GM21786 (cell line): ENCODE measurements at regions not wholly inside any gene's neighbourhood (a gene's known extent, or its start where the extent isn't known, plus 50 kb on each side); places are given as distances from the start of the nearest gene placed in this dataset.
"Not testable (repeated sequence)": the region's sequence is repeated elsewhere in the genome, so short reads cannot be mapped to it uniquely, and the experiment has no call there.

Experiments used
- ATAC-seq: cut with Tn5 transposase; IDR thresholded peaks from one replicate; pipeline ENCODE4 v1.9.1; 2021; ENCODE audit not compliant: unreplicated experiment

DNA sequence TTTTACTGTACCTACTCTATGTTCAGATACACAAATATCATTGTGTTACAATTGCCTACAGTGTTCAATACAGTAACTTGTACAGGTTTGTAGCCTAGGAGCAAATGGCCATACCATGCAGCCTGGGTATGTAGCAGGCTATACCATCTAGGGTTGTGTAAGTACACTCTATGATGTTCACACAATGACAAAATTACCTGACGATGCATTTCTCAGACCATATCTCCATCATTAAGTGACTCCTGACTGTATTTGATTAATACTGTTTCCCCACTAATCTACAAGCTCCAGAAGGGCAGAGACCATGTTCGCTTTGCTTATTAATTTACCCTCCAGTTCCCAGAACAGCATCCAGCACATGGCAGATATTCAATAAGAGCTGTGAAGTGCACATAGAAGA is 372.2 kb downstream of the METTL4 start:
- ATAC-seq: no peak

DNA sequence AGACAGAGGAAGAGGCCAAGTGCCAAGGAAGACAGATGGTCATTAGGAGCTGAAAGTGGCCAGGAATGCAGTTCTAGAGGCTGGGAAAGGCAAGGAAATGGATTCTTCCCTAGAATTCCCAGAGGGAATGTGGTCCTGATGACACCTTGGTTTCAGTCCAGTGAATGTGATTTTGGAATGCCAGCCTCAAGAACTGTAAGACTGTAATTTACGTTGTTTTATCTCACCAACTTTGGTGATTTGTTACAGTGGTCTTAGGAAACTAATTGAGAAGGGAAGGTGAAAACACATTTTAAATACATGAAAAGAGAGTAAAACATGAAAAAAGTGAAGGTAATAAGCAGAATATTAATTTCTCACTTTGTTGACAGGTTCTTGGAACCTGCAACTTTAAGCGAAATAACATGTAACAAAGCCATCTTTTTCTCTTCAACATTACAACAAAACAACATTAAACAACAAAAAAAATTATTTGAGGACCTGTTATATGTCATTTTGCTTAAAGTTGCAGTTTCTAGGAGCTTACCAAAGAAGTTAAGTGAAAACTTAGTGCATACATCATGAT is 370.2 kb downstream of the METTL4 start:
- no peak for ATAC-seq

DNA sequence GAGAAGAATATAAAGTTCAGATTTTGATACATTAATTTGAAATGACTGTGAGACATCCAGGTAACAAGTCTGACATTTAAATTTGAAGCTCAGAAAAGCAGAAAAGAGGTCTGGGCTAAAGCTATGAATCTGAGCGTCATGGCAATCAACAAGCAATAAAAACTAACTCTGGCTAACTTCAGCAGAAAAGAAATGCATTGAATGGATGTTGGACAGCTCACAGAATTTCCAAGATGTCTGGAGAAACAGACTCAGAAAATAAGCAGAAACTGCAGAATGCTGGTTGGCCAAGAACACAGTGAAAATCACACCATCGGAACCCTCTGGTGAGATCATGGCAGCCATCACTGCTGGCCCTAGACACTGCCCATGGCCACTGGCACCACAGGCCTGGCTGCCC is 366.6 kb downstream of the METTL4 start:
- no peak for ATAC-seq

DNA sequence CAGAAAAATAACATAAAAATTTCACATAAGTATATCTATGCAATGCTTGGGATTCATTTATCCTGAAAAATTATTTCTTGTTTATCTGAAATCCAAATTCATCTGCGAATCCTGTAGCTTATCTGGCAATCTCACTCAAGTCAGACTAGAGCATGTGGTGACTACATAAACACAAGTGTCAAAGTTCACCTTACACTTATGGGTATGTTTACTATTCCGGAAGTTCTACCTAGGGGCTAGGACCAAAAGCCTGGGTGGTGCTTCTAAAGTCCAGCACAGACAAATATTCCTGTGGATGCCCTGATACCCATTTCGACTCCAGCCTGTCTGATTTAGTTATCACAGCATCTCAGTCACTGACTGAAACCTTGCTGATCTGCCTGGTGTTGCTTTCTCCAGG is 364.0 kb downstream of the METTL4 start:
- no peak for ATAC-seq

DNA sequence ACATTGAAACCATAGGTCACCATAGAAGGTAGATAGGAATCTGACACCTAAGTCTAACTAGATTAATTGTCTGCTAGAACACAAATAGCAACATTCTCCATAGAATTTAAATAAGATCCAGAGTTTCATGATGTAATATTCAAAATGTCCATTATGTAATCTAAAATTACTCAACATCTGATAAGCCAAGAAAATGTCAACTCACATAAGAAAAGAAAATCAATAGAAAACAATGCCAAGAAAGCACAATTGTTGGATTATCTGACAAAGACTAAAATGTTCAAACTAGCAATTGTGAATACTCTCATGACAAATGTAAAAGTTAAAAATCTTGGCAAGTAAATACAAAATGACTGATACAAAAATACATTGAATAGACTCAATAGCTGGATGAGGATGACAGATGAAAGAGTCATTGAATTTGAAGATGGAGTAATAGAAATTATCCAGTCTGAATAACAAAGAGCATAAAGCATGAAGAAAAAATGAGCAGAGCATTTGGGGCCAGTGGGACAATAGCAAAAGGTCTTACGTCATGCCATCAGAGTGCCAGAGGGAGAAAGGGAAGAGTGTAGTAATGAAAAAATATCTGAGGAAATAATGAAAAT is 358.6 kb downstream of the METTL4 start:
- ATAC-seq: no peak

DNA sequence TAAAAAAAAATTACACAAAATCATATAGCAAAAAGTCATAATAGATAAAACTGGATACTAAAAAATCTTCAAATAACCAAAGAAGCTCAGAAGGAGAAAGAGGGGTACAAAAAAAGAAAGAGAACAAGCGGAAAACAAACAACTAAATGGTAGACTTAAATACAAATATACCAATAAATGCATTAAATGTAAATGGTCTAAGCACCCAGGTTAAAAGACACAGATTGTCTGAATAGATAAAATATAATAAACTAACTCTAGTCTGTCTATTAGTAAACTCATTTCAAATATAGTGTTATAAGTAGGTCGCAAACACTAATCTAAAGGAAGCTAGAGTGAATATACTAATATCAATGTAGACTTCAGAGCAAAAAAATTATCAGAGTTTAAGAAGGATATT is 357.4 kb downstream of the METTL4 start:
- no peak for ATAC-seq

DNA sequence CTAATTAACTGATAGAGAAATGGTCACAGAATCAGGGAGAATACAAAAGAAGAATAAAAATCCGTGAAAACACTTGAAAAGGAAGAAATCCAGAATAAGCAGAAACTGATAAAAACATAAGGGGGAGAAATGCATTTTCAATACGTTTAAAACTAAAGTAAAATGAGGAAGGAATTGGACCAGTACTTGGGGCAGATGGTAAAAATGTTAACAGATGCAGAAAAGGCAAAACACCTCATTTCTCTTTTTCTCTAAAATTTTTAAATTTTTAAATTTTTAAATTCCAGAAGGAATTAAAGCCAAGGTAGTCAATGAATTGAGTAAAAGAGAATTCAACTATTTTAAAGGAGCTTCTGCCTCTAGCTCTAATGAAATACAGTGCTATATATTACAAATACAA is 353.9 kb downstream of the METTL4 start:
- ATAC-seq: no peak

DNA sequence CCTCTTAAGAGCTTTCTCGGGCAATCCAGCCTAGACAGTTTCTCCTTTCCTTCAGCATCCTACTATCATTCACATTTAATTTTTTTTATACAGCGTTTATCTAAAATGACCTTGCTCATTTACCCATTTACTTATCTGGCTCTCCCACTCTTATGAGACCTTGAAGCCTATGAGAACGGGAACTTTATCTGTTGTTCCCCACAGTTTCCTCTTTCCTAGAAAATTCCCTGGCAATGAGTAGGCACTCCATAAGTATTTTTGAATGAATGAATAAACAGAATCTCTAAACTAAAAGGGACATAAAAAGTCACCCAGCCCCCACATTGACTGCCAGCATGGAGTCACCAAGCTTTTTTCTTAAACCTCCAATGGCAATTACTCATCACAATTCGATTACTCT is 353.2 kb downstream of the METTL4 start:
- no peak for ATAC-seq

DNA sequence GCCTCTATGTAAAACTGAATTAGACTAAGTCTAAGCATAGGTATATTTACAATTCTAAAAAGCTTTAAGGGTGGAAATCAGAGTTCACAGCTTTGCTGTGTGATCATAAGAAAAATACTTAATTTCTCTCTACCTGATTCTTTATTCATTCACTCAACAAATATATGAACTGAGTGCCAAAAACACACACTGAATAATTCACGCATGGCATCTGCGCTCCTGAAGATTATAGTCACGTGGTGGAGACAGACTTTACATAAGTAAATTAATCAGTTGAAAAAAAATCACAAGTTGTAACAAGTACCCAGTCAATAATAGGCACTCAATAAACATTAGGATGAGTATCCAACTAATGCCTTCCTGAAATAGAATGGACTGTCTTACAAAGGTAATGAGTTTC is 351.6 kb downstream of the METTL4 start:
- ATAC-seq: no peak

DNA sequence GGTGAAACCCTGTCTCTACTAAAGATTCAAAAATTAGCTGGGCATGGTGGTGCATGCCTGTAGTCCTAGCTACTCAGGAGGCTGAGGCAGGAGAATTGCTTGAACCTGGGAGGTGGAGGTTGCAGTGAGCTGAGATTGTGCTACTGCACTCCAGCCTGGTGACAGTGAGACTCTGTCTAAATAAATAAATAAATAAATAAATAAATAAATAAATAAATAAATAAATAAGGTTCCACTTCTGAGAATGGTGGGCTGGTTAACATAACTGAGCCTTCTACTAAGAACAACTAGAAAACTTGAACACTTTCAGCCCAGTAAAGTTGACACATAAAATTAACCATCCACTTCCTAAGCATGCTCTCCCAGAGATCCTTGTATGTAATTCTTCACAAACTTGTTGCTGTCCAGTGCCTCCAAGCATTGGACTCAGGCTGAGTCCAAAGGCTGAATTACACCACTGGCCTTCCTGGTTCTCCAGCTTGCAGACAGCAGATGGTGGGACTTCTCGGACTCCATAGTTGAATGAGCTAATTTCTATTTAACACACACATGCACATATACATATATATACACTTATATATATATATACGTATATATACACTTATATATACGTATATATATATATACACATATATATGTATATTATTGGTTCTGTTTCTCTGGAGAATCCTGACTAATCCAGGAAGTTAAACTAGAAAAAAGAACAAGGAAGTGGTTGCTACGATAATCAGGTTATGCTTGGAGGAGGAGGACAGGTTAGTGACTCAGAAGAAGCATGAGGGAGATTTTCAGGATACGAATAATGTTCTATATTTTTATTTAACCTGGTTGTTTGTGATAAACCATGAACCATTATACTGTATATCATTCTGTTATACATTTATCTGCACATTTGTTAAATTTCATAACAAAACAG is 348.8 kb downstream of the METTL4 start:
- no peak for ATAC-seq

DNA sequence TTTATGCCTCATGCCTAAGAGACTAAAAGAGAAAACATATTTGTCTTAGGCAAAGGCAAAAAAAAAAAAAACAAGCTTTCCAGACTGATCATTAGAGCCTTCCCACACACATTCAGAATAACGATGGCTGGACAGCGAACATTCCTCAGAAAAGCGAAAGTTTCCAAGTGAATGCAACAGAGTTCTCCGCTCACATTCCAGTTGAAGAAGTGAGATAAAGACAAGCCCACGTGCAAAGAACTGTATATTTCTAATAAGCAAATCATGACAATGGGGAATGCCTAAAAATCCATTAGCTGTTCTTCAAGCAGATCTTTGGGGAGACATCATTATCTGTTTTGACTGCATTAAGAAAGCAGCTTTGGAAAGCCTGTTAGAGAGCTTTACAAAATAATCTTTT is 347.9 kb downstream of the METTL4 start:
- no peak for ATAC-seq

DNA sequence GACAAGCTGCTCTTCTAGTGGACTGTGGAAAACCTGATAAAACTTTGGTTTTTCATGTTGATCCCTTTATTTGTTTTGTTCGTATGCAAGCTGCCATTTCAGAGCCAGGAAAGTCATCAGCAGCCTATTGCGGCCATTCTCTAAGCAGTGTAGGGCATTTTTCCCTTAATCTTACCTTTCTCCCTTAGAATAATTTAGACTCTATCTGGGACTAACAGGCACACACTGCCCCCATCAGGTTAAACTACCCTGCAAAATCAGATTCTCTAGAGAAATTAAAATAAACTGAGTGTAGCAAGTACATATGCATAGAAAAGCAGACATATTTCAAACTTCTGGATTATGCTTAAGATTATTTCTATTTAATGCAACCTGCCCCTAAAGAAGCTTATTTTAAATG is 347.5 kb downstream of the METTL4 start:
- no peak for ATAC-seq

DNA sequence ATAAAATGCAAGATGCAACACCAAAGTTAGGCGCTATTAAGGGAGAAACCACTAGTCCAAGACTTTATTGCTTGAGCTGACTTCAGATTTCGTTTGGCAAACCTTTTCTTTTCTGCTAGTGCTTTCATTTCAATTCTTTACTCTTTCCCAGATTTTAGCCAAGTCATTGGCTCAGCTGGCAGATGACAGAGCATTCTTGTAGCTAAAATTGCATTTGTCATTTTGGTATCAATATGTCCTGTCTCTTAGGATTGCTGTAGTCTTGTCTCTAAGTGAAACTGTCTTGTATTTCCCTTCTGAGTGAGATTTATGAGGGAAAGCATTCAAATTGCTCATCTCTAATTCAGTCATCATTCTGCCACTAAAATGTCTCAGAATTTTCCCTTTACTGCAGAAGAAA is 335.1 kb downstream of the METTL4 start:
- ATAC-seq: no peak

DNA sequence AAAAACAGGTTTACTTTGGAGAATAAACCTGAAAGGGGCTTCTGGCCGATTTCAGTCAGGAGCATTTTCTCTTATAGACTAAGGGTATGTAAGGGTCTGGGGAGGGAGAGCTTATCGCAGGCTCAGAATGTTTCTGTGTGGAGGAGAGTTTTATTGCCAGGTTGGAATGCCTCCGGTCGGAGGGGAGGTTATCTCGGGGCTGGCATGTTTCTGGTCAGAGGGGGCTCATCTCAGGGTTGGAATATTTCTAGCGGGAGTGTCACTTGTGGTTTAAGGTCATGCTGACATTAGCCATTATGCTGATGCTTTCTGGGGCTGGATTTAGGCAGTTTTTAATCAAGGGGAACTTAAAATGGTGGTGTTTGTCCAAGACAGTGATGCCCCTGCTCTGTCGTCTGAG is 333.6 kb downstream of the METTL4 start:
- ATAC-seq: no peak

DNA sequence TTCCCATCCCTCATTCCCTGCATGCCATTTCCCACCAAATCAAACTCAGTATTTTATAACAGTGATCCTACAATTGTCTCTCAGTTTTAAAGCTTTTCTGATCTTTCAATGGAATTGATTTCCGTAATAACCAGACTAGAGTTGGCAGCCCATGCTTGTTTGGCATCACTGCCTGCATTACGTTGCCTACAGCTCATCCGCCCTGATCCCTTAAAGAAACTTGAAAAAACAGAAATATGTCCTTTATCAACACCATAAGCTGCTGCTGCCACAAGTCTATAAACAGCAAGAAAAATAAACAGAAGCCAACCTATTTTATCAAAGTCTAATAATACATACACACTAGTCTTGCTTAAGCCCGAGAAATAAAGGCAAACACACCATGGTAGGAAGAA is 331.0 kb downstream of the METTL4 start:
- no peak for ATAC-seq

DNA sequence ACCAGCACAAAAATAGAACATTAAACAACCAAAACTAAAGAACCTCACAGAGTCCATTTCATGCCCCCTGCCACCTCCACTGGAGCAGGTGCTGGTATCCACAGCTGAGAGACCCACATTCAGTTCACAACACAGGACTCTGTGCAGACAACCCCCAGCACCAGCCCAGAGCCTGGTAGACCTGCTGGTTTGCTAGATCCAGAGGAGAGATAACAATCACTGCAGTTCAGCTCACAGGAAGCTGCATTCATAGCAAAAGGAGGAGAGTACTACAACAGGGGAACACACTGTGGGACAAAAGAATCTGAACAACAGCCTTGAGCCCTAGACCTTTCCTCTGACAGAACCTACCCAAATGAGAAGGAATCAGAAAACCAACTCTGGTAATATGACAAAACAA is 326.7 kb downstream of the METTL4 start:
- no peak for ATAC-seq

DNA sequence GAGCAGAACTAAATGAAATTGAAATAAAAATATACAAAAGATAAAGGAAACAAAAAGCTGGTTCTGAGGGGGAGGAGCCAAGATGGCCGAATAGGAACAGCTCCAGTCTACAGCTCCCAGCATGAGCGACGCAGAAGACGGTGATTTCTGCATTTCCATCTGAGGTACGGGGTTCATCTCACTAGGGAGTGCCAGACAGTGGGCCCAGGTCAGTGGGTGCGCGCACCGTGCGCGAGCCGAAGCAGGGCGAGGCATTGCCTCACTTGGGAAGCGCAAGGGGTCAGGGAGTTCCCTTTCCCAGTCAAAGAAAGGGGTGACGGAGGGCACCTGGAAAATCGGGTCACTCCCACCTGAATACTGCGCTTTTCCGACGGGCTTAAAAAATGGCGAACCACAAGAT is 324.2 kb downstream of the METTL4 start:
- not testable (repeated sequence) for ATAC-seq

DNA sequence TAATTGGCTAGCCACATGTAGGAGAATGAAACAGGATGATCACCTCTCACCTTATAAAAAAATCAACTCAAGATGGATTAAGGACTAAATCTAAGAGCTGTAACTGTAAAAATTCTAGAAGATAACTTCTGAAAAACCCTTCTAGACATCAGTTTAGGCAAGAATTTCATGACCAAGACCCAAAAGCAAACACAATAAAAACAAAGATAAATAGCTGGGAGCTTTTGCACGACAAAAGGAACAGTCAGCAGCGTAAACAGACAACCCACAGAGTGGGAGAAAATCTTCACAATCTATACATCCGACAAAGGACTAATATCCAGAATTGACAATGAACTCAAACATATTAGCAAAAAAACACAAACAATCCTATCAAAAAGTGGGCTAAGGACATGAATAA is 316.3 kb downstream of the METTL4 start:
- ATAC-seq: no peak

DNA sequence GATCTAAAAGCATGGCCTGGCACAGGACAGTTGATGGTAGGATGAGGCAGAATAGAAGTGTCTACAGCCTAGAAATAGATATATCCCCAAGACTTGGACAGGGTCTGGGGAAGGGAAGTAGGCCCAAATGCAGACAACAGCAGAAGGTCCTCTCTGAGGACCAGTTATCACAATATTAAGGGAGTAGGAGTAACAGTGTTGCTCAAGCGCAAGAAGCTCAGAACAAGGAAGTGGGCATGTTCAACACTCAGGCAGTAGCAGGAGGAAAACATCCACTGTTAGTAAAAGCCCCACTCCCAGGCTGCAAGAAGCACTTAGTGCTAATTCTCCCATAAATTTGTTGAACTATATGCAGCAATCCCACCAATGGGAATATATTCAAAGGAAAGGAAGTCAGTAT is 314.7 kb downstream of the METTL4 start:
- ATAC-seq: no peak

DNA sequence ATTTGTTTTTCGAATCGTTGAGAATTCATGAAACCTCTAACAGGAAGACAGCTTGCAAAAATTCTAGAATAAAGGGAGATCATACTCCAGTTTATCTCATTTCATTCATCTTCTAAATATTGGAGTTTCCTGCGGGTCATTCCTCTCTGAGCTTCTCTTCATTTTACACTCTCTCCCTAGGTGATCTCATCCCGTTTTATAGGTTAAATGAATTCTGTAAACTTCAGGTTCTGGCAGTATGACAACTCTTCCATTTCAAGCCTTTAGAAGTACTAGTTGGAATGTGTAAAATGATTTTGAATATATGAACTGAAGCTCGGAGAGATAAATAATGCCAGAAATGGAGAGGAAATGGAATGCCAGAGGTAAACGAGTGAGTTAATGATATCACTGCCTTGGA is 312.4 kb downstream of the METTL4 start:
- ATAC-seq: no peak

DNA sequence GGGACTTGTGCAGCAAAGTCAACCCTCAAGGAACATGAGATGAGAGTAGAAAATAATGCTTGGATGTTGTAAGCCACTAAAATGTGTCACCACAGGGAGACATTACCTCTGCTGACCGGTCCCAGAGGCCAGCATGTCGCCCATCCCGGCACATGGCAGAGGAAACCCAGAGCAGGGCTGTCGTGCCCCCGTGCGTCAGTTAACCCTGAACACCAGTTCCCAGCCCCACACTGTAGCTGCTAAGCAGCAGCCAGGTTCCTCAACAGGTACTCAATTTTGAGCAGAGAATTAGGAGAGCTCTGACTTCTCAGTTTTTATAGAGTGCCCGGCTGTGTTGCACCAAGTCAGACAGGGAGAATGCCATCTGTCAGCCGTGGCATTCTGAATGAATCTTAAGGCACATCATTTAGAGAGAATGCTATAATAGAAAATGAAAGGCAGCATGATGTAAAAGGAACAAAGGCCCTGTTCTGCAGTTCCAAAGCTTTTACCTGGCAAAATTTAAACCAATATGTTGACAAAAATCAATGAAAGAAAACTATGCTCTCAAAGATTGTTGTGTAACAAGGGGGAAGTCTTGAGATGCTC is 307.9 kb downstream of the METTL4 start:
- ATAC-seq: no peak

DNA sequence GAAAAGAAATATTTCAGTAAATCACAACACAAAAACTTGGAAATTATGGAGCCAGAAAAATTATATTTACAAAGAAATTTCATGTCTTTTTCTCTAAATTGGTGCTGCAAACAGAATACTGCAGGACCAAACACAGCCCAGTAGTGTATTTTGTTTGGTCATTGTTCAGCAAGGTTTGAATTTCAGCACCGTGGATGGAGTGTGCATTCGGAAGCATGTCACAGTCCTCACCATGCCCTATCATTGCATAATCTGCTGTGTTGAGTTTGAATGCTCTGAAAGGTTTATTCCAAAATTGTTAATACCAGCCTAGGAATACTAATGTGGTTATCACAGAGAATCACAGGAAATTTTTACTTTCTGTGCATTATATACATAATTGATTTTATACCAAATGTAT is 296.7 kb downstream of the METTL4 start:
- ATAC-seq: no peak
